ENCODE measurements at regions not wholly inside any gene's neighbourhood (a gene's known extent, or its start where the extent isn't known, plus 50 kb on each side); places are given as distances from the start of the nearest gene placed in this dataset.

DNA sequence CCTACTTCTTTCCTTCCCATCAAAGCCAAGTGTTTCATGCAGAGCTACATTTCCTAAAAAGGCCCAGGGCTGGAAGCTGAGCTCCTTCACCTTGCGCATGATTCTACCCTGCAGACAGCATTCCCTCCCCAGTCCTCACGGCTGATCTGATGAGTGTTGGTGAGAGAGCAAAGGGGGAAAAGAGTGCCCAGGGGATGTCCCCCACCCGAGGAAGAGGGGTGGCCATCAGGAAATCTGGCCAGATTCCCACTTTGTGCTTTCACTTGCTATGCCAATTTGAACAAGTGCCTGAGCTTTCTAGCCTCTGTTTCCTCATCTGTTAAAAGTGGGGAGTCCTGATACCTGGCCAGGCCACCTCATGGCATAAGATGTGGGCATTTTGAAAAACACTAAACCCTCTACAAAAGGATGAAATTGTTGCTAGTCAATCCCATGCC, 231.0 kb upstream of the TLE3 start:
- H3K4me1 ChIP-seq (ENCODE audit: control insufficient read depth in 2 of 2, insufficient read depth in 2 of 2, low read length in 2 of 2), result peaks cover 8 to 9% of the 10 kb centered on the region in 2 donors
- H3K9me3 ChIP-seq (ENCODE audit: control insufficient read depth in 2 of 2, low read length in 2 of 2), result no peaks in the 10 kb centered on the region
- H3K9ac ChIP-seq (ENCODE audit: low read depth in 1 of 2, low read length in 2 of 2), result no peak overlapping the region
- H3K4me3 ChIP-seq (ENCODE audit: low read length in 2 of 2), result no peak overlapping the region
- H3K27ac ChIP-seq (ENCODE audit: low read depth in 2 of 2, low read length in 2 of 2), result no peak overlapping the region
- no peaks in the 10 kb centered on the region for H3K36me3 ChIP-seq (ENCODE audit: control insufficient read depth in 2 of 2, insufficient read depth in 2 of 2, low read length in 2 of 2)
- H3K27me3 ChIP-seq (ENCODE audit: control insufficient read depth in 2 of 2, insufficient read depth in 2 of 2, low read length in 2 of 2), result peaks cover 0 to 2% of the 10 kb centered on the region in 2 donors

- Histone ChIP-seq H3K4me3 (ENCODE audit: low read length in 2 of 2) (no peak overlapping the region), H3K27me3 (ENCODE audit: control insufficient read depth in 2 of 2, insufficient read depth in 2 of 2, low read length in 2 of 2) (peaks cover 0 to 2% of the 10 kb centered on the region in 2 donors), H3K4me1 (ENCODE audit: control insufficient read depth in 2 of 2, insufficient read depth in 2 of 2, low read length in 2 of 2) (peaks cover 12 to 13% of the 10 kb centered on the region in 2 donors)
Observed at GRCh38 chr15:70327856-70328678, 230.3 kb upstream of the TLE3 start.

GRCh38 chr15:70327328-70327855, 229.7 kb upstream of the TLE3 start:
- peaks cover 12 to 17% of the 10 kb centered on the region in 2 donors for H3K4me1 ChIP-seq (ENCODE audit: control insufficient read depth in 2 of 2, insufficient read depth in 2 of 2, low read length in 2 of 2)
- no peaks in the 10 kb centered on the region for H3K9me3 ChIP-seq (ENCODE audit: control insufficient read depth in 2 of 2, low read length in 2 of 2)
- H3K9ac ChIP-seq (ENCODE audit: low read depth in 1 of 2, low read length in 2 of 2), result no peak overlapping the region
- peaks cover 0 to 2% of the 10 kb centered on the region in 2 donors for H3K27me3 ChIP-seq (ENCODE audit: control insufficient read depth in 2 of 2, insufficient read depth in 2 of 2, low read length in 2 of 2)
- peak overlapping the region in 1 of 2 donors; percentile 24 for H3K27ac ChIP-seq (ENCODE audit: low read depth in 2 of 2, low read length in 2 of 2)
- H3K4me3 ChIP-seq (ENCODE audit: low read length in 2 of 2), result no peak overlapping the region
- H3K36me3 ChIP-seq (ENCODE audit: control insufficient read depth in 2 of 2, insufficient read depth in 2 of 2, low read length in 2 of 2), result no peaks in the 10 kb centered on the region

More at GRCh38 chr15:70327856-70328678, 230.3 kb upstream of the TLE3 start:
- no peak overlapping the region for H3K9ac ChIP-seq (ENCODE audit: low read depth in 1 of 2, low read length in 2 of 2)
- H3K27ac ChIP-seq (ENCODE audit: low read depth in 2 of 2, low read length in 2 of 2), result peak overlapping the region in 1 of 2 donors; percentile 24
- no peaks in the 10 kb centered on the region for H3K36me3 ChIP-seq (ENCODE audit: control insufficient read depth in 2 of 2, insufficient read depth in 2 of 2, low read length in 2 of 2)
- H3K9me3 ChIP-seq (ENCODE audit: control insufficient read depth in 2 of 2, low read length in 2 of 2), result no peaks in the 10 kb centered on the region

- H3K4me3 ChIP-seq (ENCODE audit: low read length in 2 of 2), result no peak overlapping the region
- no peak overlapping the region for H3K9ac ChIP-seq (ENCODE audit: low read depth in 1 of 2, low read length in 2 of 2)
- H3K9me3 ChIP-seq (ENCODE audit: control insufficient read depth in 2 of 2, low read length in 2 of 2), result no peaks in the 10 kb centered on the region
- peaks cover 34 to 38% of the 10 kb centered on the region in 2 donors for H3K4me1 ChIP-seq (ENCODE audit: control insufficient read depth in 2 of 2, insufficient read depth in 2 of 2, low read length in 2 of 2)
- H3K36me3 ChIP-seq (ENCODE audit: control insufficient read depth in 2 of 2, insufficient read depth in 2 of 2, low read length in 2 of 2), result no peaks in the 10 kb centered on the region
- H3K27me3 ChIP-seq (ENCODE audit: control insufficient read depth in 2 of 2, insufficient read depth in 2 of 2, low read length in 2 of 2), result peaks cover 0 to 2% of the 10 kb centered on the region in 2 donors
- peak overlapping the region in 1 of 2 donors; percentile 19 for H3K27ac ChIP-seq (ENCODE audit: low read depth in 2 of 2, low read length in 2 of 2)
Observed at GRCh38 chr15:70324001-70324974, 226.6 kb upstream of the TLE3 start.

GRCh38 chr15:70323111-70323851, 225.6 kb upstream of the TLE3 start:
- Histone ChIP-seq H3K27me3 (ENCODE audit: control insufficient read depth in 2 of 2, insufficient read depth in 2 of 2, low read length in 2 of 2) (peaks cover 0 to 2% of the 10 kb centered on the region in 2 donors), H3K4me3 (ENCODE audit: low read length in 2 of 2) (no peak overlapping the region), H3K9me3 (ENCODE audit: control insufficient read depth in 2 of 2, low read length in 2 of 2) (no peaks in the 10 kb centered on the region), H3K9ac (ENCODE audit: low read depth in 1 of 2, low read length in 2 of 2) (no peak overlapping the region), H3K27ac (ENCODE audit: low read depth in 2 of 2, low read length in 2 of 2) (peak overlapping the region; percentile 11 to 61), H3K4me1 (ENCODE audit: control insufficient read depth in 2 of 2, insufficient read depth in 2 of 2, low read length in 2 of 2) (peaks cover 34 to 39% of the 10 kb centered on the region in 2 donors), H3K36me3 (ENCODE audit: control insufficient read depth in 2 of 2, insufficient read depth in 2 of 2, low read length in 2 of 2) (no peaks in the 10 kb centered on the region)

DNA sequence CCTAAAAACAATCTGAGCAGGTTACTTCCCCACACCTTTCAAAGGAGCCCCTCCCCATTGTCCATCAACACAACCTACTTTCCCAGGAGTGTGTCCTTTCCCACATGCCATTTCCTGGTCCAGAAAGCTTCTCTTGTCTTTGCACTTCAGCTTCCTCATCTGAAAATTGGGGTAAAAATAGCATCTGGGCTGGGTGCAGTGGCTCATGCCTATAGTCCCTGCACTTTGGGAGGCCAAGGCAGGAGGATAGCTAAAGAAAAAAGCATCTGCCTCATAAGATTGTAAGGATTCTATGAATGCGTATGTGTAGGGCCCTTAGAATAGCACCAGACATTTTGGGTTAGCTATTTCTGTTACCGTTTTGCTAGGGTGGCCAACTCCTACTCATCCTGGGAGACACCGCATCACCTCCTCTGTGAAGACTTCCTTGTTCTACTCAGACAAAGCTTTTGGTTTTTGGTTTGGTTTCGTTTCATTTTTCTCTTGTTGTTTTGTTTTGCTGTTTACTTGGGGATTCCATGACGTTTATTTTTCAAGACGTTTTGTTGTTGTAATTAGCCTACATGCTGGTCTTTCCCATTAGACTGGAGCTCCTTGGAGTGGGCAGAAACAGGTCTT, 224.4 kb upstream of the TLE3 start:
- peaks cover 29 to 36% of the 10 kb centered on the region in 2 donors for H3K4me1 ChIP-seq (ENCODE audit: control insufficient read depth in 2 of 2, insufficient read depth in 2 of 2, low read length in 2 of 2)
- H3K27me3 ChIP-seq (ENCODE audit: control insufficient read depth in 2 of 2, insufficient read depth in 2 of 2, low read length in 2 of 2), result no peaks in the 10 kb centered on the region
- H3K36me3 ChIP-seq (ENCODE audit: control insufficient read depth in 2 of 2, insufficient read depth in 2 of 2, low read length in 2 of 2), result no peaks in the 10 kb centered on the region
- H3K4me3 ChIP-seq (ENCODE audit: low read length in 2 of 2), result no peak overlapping the region
- no peaks in the 10 kb centered on the region for H3K9me3 ChIP-seq (ENCODE audit: control insufficient read depth in 2 of 2, low read length in 2 of 2)
- no peak overlapping the region for H3K9ac ChIP-seq (ENCODE audit: low read depth in 1 of 2, low read length in 2 of 2)
- peak overlapping the region in 1 of 2 donors; percentile 49 for H3K27ac ChIP-seq (ENCODE audit: low read depth in 2 of 2, low read length in 2 of 2)

DNA sequence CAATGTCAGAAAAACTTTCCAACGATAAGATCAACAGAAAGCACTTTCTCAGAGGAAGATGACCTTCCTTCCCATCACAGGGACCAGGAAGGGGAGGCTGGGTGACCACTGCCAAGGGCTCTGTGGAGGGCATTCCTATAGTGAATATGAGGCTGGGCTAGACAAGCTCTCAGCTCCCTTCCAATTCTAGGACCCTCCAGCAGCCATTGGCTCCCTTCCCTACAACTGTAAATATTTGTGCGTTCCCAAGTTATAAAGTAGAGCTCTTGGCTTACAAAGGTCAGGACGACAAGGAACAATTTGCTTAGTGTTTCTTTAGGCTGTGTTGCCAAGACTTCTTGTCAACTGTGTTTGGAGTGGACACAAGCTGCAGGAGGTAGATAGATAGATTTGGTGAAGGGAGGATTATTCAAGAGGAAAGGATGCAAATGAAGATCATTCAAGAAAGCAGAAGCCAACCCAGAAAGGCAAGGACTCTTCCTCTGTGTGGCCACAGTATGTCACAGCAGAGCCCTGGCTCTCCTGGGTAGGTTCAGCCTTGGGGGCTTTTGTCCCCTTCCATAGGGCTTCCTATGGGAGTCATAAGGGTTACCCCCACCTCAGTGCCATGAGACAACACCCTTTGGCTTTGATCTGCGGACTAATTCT, 223.6 kb upstream of the TLE3 start:
- Histone ChIP-seq H3K4me3 (ENCODE audit: low read length in 2 of 2) (no peak overlapping the region), H3K27ac (ENCODE audit: low read depth in 2 of 2, low read length in 2 of 2) (peak overlapping the region in 1 of 2 donors; percentile 49), H3K36me3 (ENCODE audit: control insufficient read depth in 2 of 2, insufficient read depth in 2 of 2, low read length in 2 of 2) (no peaks in the 10 kb centered on the region), H3K4me1 (ENCODE audit: control insufficient read depth in 2 of 2, insufficient read depth in 2 of 2, low read length in 2 of 2) (peaks cover 29 to 36% of the 10 kb centered on the region in 2 donors), H3K9me3 (ENCODE audit: control insufficient read depth in 2 of 2, low read length in 2 of 2) (no peaks in the 10 kb centered on the region), H3K27me3 (ENCODE audit: control insufficient read depth in 2 of 2, insufficient read depth in 2 of 2, low read length in 2 of 2) (no peaks in the 10 kb centered on the region), H3K9ac (ENCODE audit: low read depth in 1 of 2, low read length in 2 of 2) (no peak overlapping the region)

DNA sequence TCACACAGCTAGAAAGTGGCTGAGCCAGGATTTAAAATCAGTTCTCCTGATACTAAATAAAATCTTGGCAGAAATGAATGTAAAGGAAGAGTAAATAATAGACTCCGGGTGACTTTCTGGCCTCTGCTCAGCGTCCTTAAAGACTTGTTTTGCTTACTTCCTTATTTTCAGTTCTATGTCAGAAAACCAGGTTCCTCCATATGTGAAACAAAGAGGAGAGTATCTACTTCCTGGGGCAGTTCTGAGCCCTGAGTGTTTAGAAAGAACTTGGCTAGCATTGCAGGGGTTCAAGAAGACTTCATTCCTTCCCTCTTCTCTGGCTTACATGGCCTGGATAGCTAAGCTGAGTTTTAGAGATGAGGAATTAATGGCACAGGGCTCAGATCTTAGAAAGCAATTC, 222.8 kb upstream of the TLE3 start:
- Histone ChIP-seq H3K27ac (ENCODE audit: low read depth in 2 of 2, low read length in 2 of 2) (peak overlapping the region in 1 of 2 donors; percentile 49), H3K36me3 (ENCODE audit: control insufficient read depth in 2 of 2, insufficient read depth in 2 of 2, low read length in 2 of 2) (no peaks in the 10 kb centered on the region), H3K27me3 (ENCODE audit: control insufficient read depth in 2 of 2, insufficient read depth in 2 of 2, low read length in 2 of 2) (no peaks in the 10 kb centered on the region), H3K9me3 (ENCODE audit: control insufficient read depth in 2 of 2, low read length in 2 of 2) (no peaks in the 10 kb centered on the region), H3K4me1 (ENCODE audit: control insufficient read depth in 2 of 2, insufficient read depth in 2 of 2, low read length in 2 of 2) (peaks cover 29 to 36% of the 10 kb centered on the region in 2 donors), H3K4me3 (ENCODE audit: low read length in 2 of 2) (no peak overlapping the region), H3K9ac (ENCODE audit: low read depth in 1 of 2, low read length in 2 of 2) (no peak overlapping the region)

DNA sequence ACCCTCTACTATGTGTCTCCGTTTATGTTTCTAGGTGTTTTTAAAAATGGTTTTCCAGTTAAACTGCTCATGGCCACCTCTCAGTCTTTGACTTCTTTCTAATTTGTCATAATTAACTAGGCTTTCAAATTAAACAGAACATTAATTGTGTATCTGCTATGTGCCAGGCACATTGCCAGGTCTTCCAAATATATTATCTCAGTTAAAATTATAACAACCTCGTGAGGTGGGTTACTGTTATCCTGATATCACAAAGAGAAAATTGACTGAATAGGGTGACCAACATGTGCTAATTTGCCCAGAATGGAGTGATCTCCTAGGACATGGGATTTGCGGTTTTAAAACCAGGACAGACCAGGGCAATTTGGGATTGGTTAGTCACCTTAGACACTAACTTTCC, 222.4 kb upstream of the TLE3 start:
- H3K4me1 ChIP-seq (ENCODE audit: control insufficient read depth in 2 of 2, insufficient read depth in 2 of 2, low read length in 2 of 2), result peaks cover 29 to 36% of the 10 kb centered on the region in 2 donors
- H3K9ac ChIP-seq (ENCODE audit: low read depth in 1 of 2, low read length in 2 of 2), result no peak overlapping the region
- no peaks in the 10 kb centered on the region for H3K36me3 ChIP-seq (ENCODE audit: control insufficient read depth in 2 of 2, insufficient read depth in 2 of 2, low read length in 2 of 2)
- H3K27ac ChIP-seq (ENCODE audit: low read depth in 2 of 2, low read length in 2 of 2), result peak overlapping the region in 1 of 2 donors; percentile 35
- H3K9me3 ChIP-seq (ENCODE audit: control insufficient read depth in 2 of 2, low read length in 2 of 2), result no peaks in the 10 kb centered on the region
- H3K4me3 ChIP-seq (ENCODE audit: low read length in 2 of 2), result no peak overlapping the region
- H3K27me3 ChIP-seq (ENCODE audit: control insufficient read depth in 2 of 2, insufficient read depth in 2 of 2, low read length in 2 of 2), result no peaks in the 10 kb centered on the region

Measured in mucosa of rectum (tissue), 2 donors.